Small intestine (tissue), 7 donors: ENCODE measurements at regions not wholly inside any gene's neighbourhood (a gene's known extent, or its start where the extent isn't known, plus 50 kb on each side); places are given as distances from the start of the nearest gene placed in this dataset.
A peak's percentile ranks its signal among the peaks of the same experiment; 100 is the strongest.

Experiments used
- DNase-seq, 2 donors: peaks; one replicate each; pipeline versions ENCODE4 v3.0.0 to v3.0.0-alpha.2; 2013
- FAIRE-seq: peaks from 2 replicates; lab custom pipeline; 2012; peaks lifted over from hg19 to GRCh38; lab: Jason Lieb, UNC
- H3K27ac ChIP-seq, 3 donors: one replicate each; pipeline ENCODE4 v1.5.1; 2013; ENCODE audit warnings: low read length in 2 of 3, mild to moderate bottlenecking in 2 of 3, control low read depth in 1 of 3, inconsistent platforms in 1 of 3, low read depth in 1 of 3, moderate library complexity in 1 of 3
- H3K27me3 ChIP-seq, 3 donors: one replicate each; pipeline ENCODE4 v1.6.1; 2013; ENCODE audit warnings: low read length in 3 of 3, inconsistent platforms in 1 of 3; ENCODE audit not compliant: control insufficient read depth in 3 of 3, insufficient read depth in 3 of 3
- H3K36me3 ChIP-seq, 3 donors: one replicate each; pipeline ENCODE4 v1.6.1; 2013; ENCODE audit warnings: low read length in 3 of 3, inconsistent platforms in 1 of 3, low read depth in 1 of 3, mild to moderate bottlenecking in 1 of 3, moderate library complexity in 1 of 3; ENCODE audit not compliant: control insufficient read depth in 3 of 3, insufficient read depth in 2 of 3
- H3K4me1 ChIP-seq, 3 donors: one replicate each; pipeline ENCODE4 v1.6.1; 2013; ENCODE audit warnings: low read length in 2 of 3, inconsistent platforms in 1 of 3, low read depth in 1 of 3, mild to moderate bottlenecking in 1 of 3, moderate library complexity in 1 of 3; ENCODE audit not compliant: control insufficient read depth in 3 of 3, insufficient read depth in 2 of 3
- H3K4me3 ChIP-seq, 3 donors: one replicate each; pipeline ENCODE4 v1.5.1; 2013; ENCODE audit warnings: low read length in 3 of 3, control low read depth in 1 of 3, inconsistent platforms in 1 of 3, low read depth in 1 of 3, mild to moderate bottlenecking in 1 of 3, moderate library complexity in 1 of 3
- H3K9me3 ChIP-seq, 2 donors: one replicate each; pipeline ENCODE4 v1.6.1; 2013; ENCODE audit warnings: low read depth in 1 of 2, low read length in 1 of 2; ENCODE audit not compliant: control insufficient read depth in 2 of 2, insufficient read depth in 1 of 2
- WGBS, 3 donors: extraction: QIAGEN DNeasy Blood & Tissue Kit; methylation state at CpG; one replicate each; pipeline ENCODE4 v1.1.7; 2013; 5-methylcytosine and 5-hydroxymethylcytosine counted together
- donor health status: healthy with polysubstance abuse.
- donor health status: control.
- donor health status: control.
- donor health status: Bipolar disorder and iron deficiency.
- donor health status: healthy.

- Histone ChIP-seq H3K9me3 (no peaks in the 10 kb centered on the region), H3K36me3 (no peaks in the 10 kb centered on the region), H3K4me1 (peaks cover 0 to 9% (median 0%) of the 10 kb centered on the region in 3 donors), H3K27me3 (no peaks in the 10 kb centered on the region), H3K27ac (no peak overlapping the region), H3K4me3 (no peak overlapping the region)
- FAIRE-seq (no peak), DNase-seq (peak in 1 of 2 donors; percentile 5)
- 85 to 87% (median 86%) methylated on average over 2 of the region's 2 CpGs for WGBS, 3 donors
Measured at GRCh38 chr9:1261266-1261665, 211.1 kb downstream of the DMRT2 start.

- Histone ChIP-seq H3K27me3 (no peaks in the 10 kb centered on the region), H3K4me1 (peaks cover 0 to 9% (median 0%) of the 10 kb centered on the region in 3 donors), H3K4me3 (no peak overlapping the region), H3K36me3 (no peaks in the 10 kb centered on the region), H3K27ac (no peak overlapping the region), H3K9me3 (no peaks in the 10 kb centered on the region)
- no peak for FAIRE-seq
- WGBS, 3 donors: 66 to 68% (median 67%) methylated on average over 6 of the region's 6 CpGs
- DNase-seq: peak; percentile 31 to 54
Measured at GRCh38 chr9:1261879-1262766, 212.0 kb downstream of the DMRT2 start.

GRCh38 chr9:1267141-1267570 lies 217.0 kb downstream of the DMRT2 start:
- Histone ChIP-seq H3K36me3 (no peaks in the 10 kb centered on the region), H3K27ac (no peak overlapping the region), H3K4me1 (peaks cover 0 to under 1% (median 0%) of the 10 kb centered on the region in 3 donors), H3K27me3 (no peaks in the 10 kb centered on the region), H3K9me3 (no peaks in the 10 kb centered on the region), H3K4me3 (no peak overlapping the region)
- FAIRE-seq (no peak), DNase-seq (no peak)
- 52 to 69% (median 65%) methylated on average over 3 of the region's 3 CpGs for WGBS, 3 donors

- no peak for DNase-seq
- 67 to 82% (median 70%) methylated on average over 5 of the region's 5 CpGs for WGBS, 3 donors
Measured at GRCh38 chr9:1267581-1267980, 217.4 kb downstream of the DMRT2 start.

GRCh38 chr9:1269533-1270315 lies 219.6 kb downstream of the DMRT2 start:
- FAIRE-seq (no peak), DNase-seq (no peak)

More at GRCh38 chr9:1267581-1267980, 217.4 kb downstream of the DMRT2 start:
- FAIRE-seq: no peak
- H3K4me1 ChIP-seq: no peaks in the 10 kb centered on the region
- H3K27ac ChIP-seq: no peak overlapping the region
- no peaks in the 10 kb centered on the region for H3K36me3 ChIP-seq
- H3K4me3 ChIP-seq: no peak overlapping the region
- H3K27me3 ChIP-seq: no peaks in the 10 kb centered on the region
- no peaks in the 10 kb centered on the region for H3K9me3 ChIP-seq

GRCh38 chr9:1271367-1271766 lies 221.2 kb downstream of the DMRT2 start:
- Histone ChIP-seq H3K4me1 (no peaks in the 10 kb centered on the region), H3K9me3 (no peaks in the 10 kb centered on the region), H3K27ac (no peak overlapping the region), H3K36me3 (no peaks in the 10 kb centered on the region), H3K27me3 (no peaks in the 10 kb centered on the region), H3K4me3 (no peak overlapping the region)
- 52 to 60% (median 56%) methylated on average over 2 of the region's 2 CpGs for WGBS, 3 donors
- DNase-seq (no peak), FAIRE-seq (no peak)

More at GRCh38 chr9:1269533-1270315, 219.6 kb downstream of the DMRT2 start:
- Histone ChIP-seq H3K36me3 (no peaks in the 10 kb centered on the region), H3K27ac (no peak overlapping the region), H3K4me3 (no peak overlapping the region), H3K27me3 (no peaks in the 10 kb centered on the region), H3K9me3 (no peaks in the 10 kb centered on the region), H3K4me1 (no peaks in the 10 kb centered on the region)
- 41 to 50% (median 46%) methylated on average over 6 of the region's 6 CpGs for WGBS, 3 donors

GRCh38 chr9:1271786-1272185 lies 221.6 kb downstream of the DMRT2 start:
- Histone ChIP-seq H3K27me3 (no peaks in the 10 kb centered on the region), H3K9me3 (no peaks in the 10 kb centered on the region), H3K4me3 (no peak overlapping the region), H3K36me3 (no peaks in the 10 kb centered on the region), H3K27ac (no peak overlapping the region), H3K4me1 (no peaks in the 10 kb centered on the region)
- FAIRE-seq (no peak), DNase-seq (no peak)
- 74 to 83% (median 77%) methylated on average over 2 of the region's 2 CpGs for WGBS, 3 donors

GRCh38 chr9:1272488-1272887 lies 222.3 kb downstream of the DMRT2 start:
- Histone ChIP-seq H3K36me3 (no peaks in the 10 kb centered on the region), H3K9me3 (no peaks in the 10 kb centered on the region), H3K27me3 (no peaks in the 10 kb centered on the region), H3K27ac (no peak overlapping the region), H3K4me1 (no peaks in the 10 kb centered on the region), H3K4me3 (no peak overlapping the region)
- DNase-seq (no peak), FAIRE-seq (no peak)
- WGBS, 3 donors: 16 to 57% (median 36%) methylated on average over 3 of the region's 3 CpGs
